Gastroesophageal sphincter (tissue), 4 donors: ENCODE measurements at regions not wholly inside any gene's neighbourhood (a gene's known extent, or its start where the extent isn't known, plus 50 kb on each side); places are given as distances from the start of the nearest gene placed in this dataset.

Source experiments
- ATAC-seq: fragments of 150-250 bp; one replicate; pipeline ENCODE4 v1.9.1; 2016; ENCODE audit warnings: mild to moderate bottlenecking, moderate library complexity
- H3K27ac ChIP-seq, 4 donors: fragments of 200-600 bp; sonication (generic) in 3 of 4; 1 replicate in 3 of 4; 2 replicates in 1 of 4; pipeline ENCODE4 v1.5.1; 2016 to 2019
- H3K27me3 ChIP-seq: fragments of 200-600 bp; sonication (generic); one replicate; pipeline ENCODE4 v1.5.1; 2019
- H3K36me3 ChIP-seq, 2 donors: fragments of 200-600 bp; sonication (generic); one replicate each; pipeline ENCODE4 v1.5.1; 2019; ENCODE audit warnings: control low read depth in 1 of 2
- H3K4me1 ChIP-seq, 3 donors: fragments of 200-600 bp; sonication (generic); 1 replicate in 2 of 3; 2 replicates in 1 of 3; pipeline ENCODE4 v1.5.1; 2016 to 2019; ENCODE audit warnings: control low read depth in 2 of 3
- H3K4me3 ChIP-seq, 2 donors: fragments of 200-600 bp; sonication (generic); one replicate each; pipeline ENCODE4 v1.5.1; 2019; ENCODE audit warnings: mild to moderate bottlenecking in 1 of 2, moderate library complexity in 1 of 2
- H3K9me3 ChIP-seq, 3 donors: fragments of 200-600 bp; sonication (generic); one replicate each; pipeline ENCODE4 v1.5.1; 2017 to 2019; ENCODE audit warnings: control low read depth in 2 of 3
- CTCF ChIP-seq, 4 experiments: fragments of 200-600 bp in 2 of 4; fragments of 450-650 bp in 2 of 4; sonication (generic) in 1 of 4; IDR thresholded peaks; one replicate each; pipeline ENCODE4 v1.5.1; 2017 to 2019; ENCODE audit warnings: antibody characterized with exemption in 4 of 4, mild to moderate bottlenecking in 2 of 4, moderate library complexity in 2 of 4
- EP300 ChIP-seq: sonication (generic); formaldehyde crosslinking; IDR thresholded peaks from one replicate; pipeline ENCODE4 v1.6.1; 2017; ENCODE audit warnings: antibody characterized with exemption, mild to moderate bottlenecking
- POLR2A ChIP-seq, 2 donors: fragments of 450-650 bp; IDR thresholded peaks; one replicate each; pipeline ENCODE4 v1.6.1; 2017; ENCODE audit warnings: antibody characterized with exemption in 2 of 2, mild to moderate bottlenecking in 2 of 2, moderate library complexity in 1 of 2
- POLR2AphosphoS5 ChIP-seq: sonication (generic); formaldehyde crosslinking; IDR thresholded peaks from one replicate; pipeline ENCODE4 v1.6.1; 2017; ENCODE audit warnings: antibody characterized with exemption
- WGBS, 2 donors: methylation state at CpG; one replicate each; pipeline ENCODE4 v1.1.5; 2018; ENCODE audit warnings: low coverage in 1 of 2; 5-methylcytosine and 5-hydroxymethylcytosine counted together

DNA sequence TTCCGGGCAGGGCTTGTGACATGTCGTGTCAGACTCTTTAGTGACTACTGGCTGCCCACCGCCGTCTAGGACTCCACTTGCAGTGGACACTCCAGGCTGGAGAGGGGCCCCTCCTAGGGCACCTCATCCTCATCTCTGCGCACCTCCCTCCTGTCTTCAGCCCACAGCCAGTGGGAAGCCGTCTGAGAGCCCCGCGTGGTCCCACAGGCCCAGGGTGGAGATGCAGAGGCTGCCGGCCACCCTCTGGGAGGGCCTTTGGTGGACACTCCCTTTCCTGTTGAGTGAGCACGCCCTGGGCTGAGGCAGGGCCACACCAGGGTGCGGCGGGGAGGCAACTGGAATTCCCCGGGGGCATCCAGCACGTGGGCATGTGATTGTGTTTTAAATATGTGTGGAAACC lies 80.5 kb downstream of the IRX2 start:
- ATAC-seq = no peak
- H3K27ac ChIP-seq = no peak overlapping the region
- no peak for TF ChIP-seq POLR2AphosphoS5
- TF ChIP-seq EP300 = no peak
- TF ChIP-seq CTCF (IDR thresholded peaks at IDR 0.05) = no peak
- no peak for TF ChIP-seq POLR2A (IDR thresholded peaks at IDR 0.05)
- no peaks in the 10 kb centered on the region for H3K9me3 ChIP-seq
- 40% methylated on average over 1 of the region's 14 CpGs; no CpG with 5 or more reads in 1 of the 2 donors for WGBS, 2 donors
- H3K36me3 ChIP-seq = no peaks in the 10 kb centered on the region
- no peaks in the 10 kb centered on the region for H3K4me1 ChIP-seq
- H3K4me3 ChIP-seq = no peak overlapping the region
- H3K27me3 ChIP-seq = peaks cover 47% of the 10 kb centered on the region

DNA sequence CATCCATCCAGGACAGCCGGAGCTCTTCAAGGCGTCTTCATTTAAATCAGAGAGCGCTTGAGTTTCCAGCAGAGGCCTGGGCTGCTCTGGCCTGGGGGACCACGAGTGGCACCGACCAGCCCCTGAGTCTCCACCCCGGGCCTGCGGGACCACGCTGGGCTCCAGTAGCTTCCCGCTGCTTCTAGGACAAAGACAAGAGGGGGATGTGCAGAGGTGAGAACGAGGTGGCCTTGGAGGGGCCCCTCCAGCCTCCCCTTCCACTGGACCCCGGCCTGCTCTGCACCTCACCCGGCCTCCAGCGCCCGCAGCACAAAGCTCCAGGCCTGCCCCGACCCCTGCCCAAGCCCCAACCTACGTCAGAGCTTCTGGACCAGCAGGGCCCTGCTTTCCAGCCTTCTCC lies 81.6 kb downstream of the IRX2 start:
- Histone ChIP-seq H3K27ac (no peak overlapping the region), H3K4me1 (no peaks in the 10 kb centered on the region), H3K27me3 (peaks cover 41% of the 10 kb centered on the region), H3K4me3 (no peak overlapping the region), H3K36me3 (no peaks in the 10 kb centered on the region), H3K9me3 (no peaks in the 10 kb centered on the region)
- no peak for ATAC-seq
- TF ChIP-seq EP300 = no peak
- no peak for TF ChIP-seq POLR2AphosphoS5
- TF ChIP-seq POLR2A (IDR thresholded peaks at IDR 0.05) = no peak
- TF ChIP-seq CTCF (IDR thresholded peaks at IDR 0.05) = no peak
- WGBS, 2 donors = 20% methylated on average over 1 of the region's 16 CpGs; no CpG with 5 or more reads in 1 of the 2 donors

- no peak overlapping the region for H3K27ac ChIP-seq
- H3K36me3 ChIP-seq = no peaks in the 10 kb centered on the region
- H3K9me3 ChIP-seq = no peaks in the 10 kb centered on the region
- no peak for ATAC-seq
- H3K4me1 ChIP-seq = no peaks in the 10 kb centered on the region
- no peak overlapping the region for H3K4me3 ChIP-seq
- WGBS, 2 donors = 93% methylated on average over 4 of the region's 4 CpGs
- TF ChIP-seq CTCF (IDR thresholded peaks at IDR 0.05) (no peak), POLR2A (IDR thresholded peaks at IDR 0.05) (no peak), EP300 (no peak), POLR2AphosphoS5 (no peak)
- peaks cover 39% of the 10 kb centered on the region for H3K27me3 ChIP-seq
Measured at GRCh38 chr5:2669259-2669658, 82.2 kb downstream of the IRX2 start.

DNA sequence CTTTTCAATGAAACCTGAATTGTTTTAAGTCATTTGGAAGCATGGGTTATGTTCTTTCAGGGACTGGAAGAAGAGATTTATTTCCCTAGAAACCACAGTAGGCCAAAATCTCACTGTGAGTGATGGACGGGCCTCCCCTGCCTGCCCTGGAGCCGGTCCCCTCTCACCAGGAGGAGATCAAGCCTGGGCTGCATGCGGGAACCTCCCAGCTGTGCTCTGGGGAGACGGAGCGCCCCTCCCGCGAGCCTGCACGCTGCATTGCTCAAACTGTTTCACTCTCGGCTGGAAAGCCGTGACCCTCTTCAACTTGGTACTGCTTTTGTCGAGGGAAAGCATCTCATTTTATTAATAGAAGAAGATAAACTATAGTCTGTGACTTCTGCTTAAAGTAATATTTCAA lies 85.4 kb downstream of the IRX2 start:
- H3K36me3 ChIP-seq = no peaks in the 10 kb centered on the region
- H3K4me3 ChIP-seq = no peak overlapping the region
- peaks cover 36% of the 10 kb centered on the region for H3K27me3 ChIP-seq
- H3K9me3 ChIP-seq = no peaks in the 10 kb centered on the region
- H3K27ac ChIP-seq = no peak overlapping the region
- 6 to 14% methylated on average over 8 to 11 of the region's 11 CpGs for WGBS, 2 donors
- H3K4me1 ChIP-seq = no peaks in the 10 kb centered on the region
- TF ChIP-seq EP300 = no peak
- no peak for TF ChIP-seq POLR2AphosphoS5
- TF ChIP-seq CTCF (IDR thresholded peaks at IDR 0.05) = no peak
- no peak for TF ChIP-seq POLR2A (IDR thresholded peaks at IDR 0.05)
- ATAC-seq = no peak

DNA sequence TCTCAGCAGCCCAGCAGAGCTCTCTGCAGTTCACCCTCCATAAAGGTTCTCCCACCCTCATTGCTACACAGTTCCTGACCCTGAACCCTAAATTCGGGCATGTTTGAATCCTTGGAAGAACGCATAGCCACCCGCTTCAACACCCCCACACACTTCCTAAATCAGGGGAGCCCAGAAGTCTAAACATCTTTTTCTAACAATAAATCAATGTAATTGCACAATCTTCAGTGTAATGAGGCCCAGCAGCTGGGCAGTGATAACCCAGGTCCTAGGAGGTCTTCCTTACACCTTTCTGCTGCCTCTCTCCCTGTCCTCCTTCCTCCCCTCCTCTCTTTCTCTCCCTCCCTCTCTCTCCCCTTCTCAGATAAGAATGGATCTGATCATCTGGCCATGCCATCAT lies 88.0 kb downstream of the IRX2 start:
- Histone ChIP-seq H3K9me3 (no peaks in the 10 kb centered on the region), H3K4me3 (no peak overlapping the region), H3K27me3 (peaks cover 44% of the 10 kb centered on the region), H3K27ac (no peak overlapping the region), H3K36me3 (no peaks in the 10 kb centered on the region), H3K4me1 (no peaks in the 10 kb centered on the region)
- 48 to 81% methylated on average over 3 of the region's 3 CpGs for WGBS, 2 donors
- TF ChIP-seq CTCF (IDR thresholded peaks at IDR 0.05) (no peak), POLR2AphosphoS5 (no peak), POLR2A (IDR thresholded peaks at IDR 0.05) (no peak), EP300 (no peak)
- ATAC-seq = no peak
